ENCODE measurements at regions not wholly inside any gene's neighbourhood (a gene's known extent, or its start where the extent isn't known, plus 50 kb on each side); places are given as distances from the start of the nearest gene placed in this dataset.

- DNase-seq (ENCODE audit: low spot score): no peak
These were observed 60.5 kb downstream of the NR2F2 start for GRCh38 chr15:96390986-96391385.

GRCh38 chr15:96392380-96393208, 62.1 kb downstream of the NR2F2 start:
- DNase-seq (ENCODE audit: low spot score): no peak

GRCh38 chr15:96393209-96393513, 62.7 kb downstream of the NR2F2 start:
- no peak for DNase-seq (ENCODE audit: low spot score)

- no peak for DNase-seq (ENCODE audit: low spot score)
These were observed 65.2 kb downstream of the NR2F2 start for GRCh38 chr15:96395687-96396086.

- no peak for DNase-seq (ENCODE audit: low spot score)
These were observed 68.3 kb downstream of the NR2F2 start for GRCh38 chr15:96398776-96399175.

GRCh38 chr15:96402403-96402802, 71.9 kb downstream of the NR2F2 start:
- no peak for DNase-seq (ENCODE audit: low spot score)

- DNase-seq (ENCODE audit: low spot score): no peak
These were observed 72.6 kb downstream of the NR2F2 start for GRCh38 chr15:96403071-96403470.

- DNase-seq (ENCODE audit: low spot score): no peak
These were observed 73.4 kb downstream of the NR2F2 start for GRCh38 chr15:96403932-96404331.

- DNase-seq (ENCODE audit: low spot score): no peak
These were observed 74.1 kb downstream of the NR2F2 start for GRCh38 chr15:96404560-96404959.

- no peak for DNase-seq (ENCODE audit: low spot score)
These were observed 75.8 kb downstream of the NR2F2 start for GRCh38 chr15:96406291-96406690.

GRCh38 chr15:96406701-96407100, 76.2 kb downstream of the NR2F2 start:
- no peak for DNase-seq (ENCODE audit: low spot score)

- DNase-seq (ENCODE audit: low spot score): no peak
These were observed 77.0 kb downstream of the NR2F2 start for GRCh38 chr15:96407482-96407881.

GRCh38 chr15:96408591-96409183, 78.2 kb downstream of the NR2F2 start:
- no peak for DNase-seq (ENCODE audit: low spot score)

GRCh38 chr15:96409215-96410138, 79.0 kb downstream of the NR2F2 start:
- no peak for DNase-seq (ENCODE audit: low spot score)

- no peak for DNase-seq (ENCODE audit: low spot score)
These were observed 79.9 kb downstream of the NR2F2 start for GRCh38 chr15:96410175-96411055.

- DNase-seq (ENCODE audit: low spot score): no peak
These were observed 80.8 kb downstream of the NR2F2 start for GRCh38 chr15:96411056-96412031.

- DNase-seq (ENCODE audit: low spot score): no peak
These were observed 81.8 kb downstream of the NR2F2 start for GRCh38 chr15:96412045-96412905.

GRCh38 chr15:96412906-96413231, 82.4 kb downstream of the NR2F2 start:
- DNase-seq (ENCODE audit: low spot score): no peak

- no peak for DNase-seq (ENCODE audit: low spot score)
These were observed 83.2 kb downstream of the NR2F2 start for GRCh38 chr15:96413657-96414056.

- no peak for DNase-seq (ENCODE audit: low spot score)
These were observed 84.4 kb downstream of the NR2F2 start for GRCh38 chr15:96414875-96415274.
